ENCODE measurements at regions not wholly inside any gene's neighbourhood (a gene's known extent, or its start where the extent isn't known, plus 50 kb on each side); places are given as distances from the start of the nearest gene placed in this dataset.

GRCh38 chr3:106624154-106624553 is 753.1 kb upstream of the CCDC54 start:
- Histone ChIP-seq H3K27ac (no peak overlapping the region), H3K9me3 (ENCODE audit: severe bottlenecking) (no peaks in the 10 kb centered on the region), H3K36me3 (no peaks in the 10 kb centered on the region), H3K4me3 (ENCODE audit: low read depth, low read length) (no peak overlapping the region), H3K27me3 (ENCODE audit: insufficient read depth, low read depth, severe bottlenecking) (no peaks in the 10 kb centered on the region)
- TF ChIP-seq, protein P1, sequence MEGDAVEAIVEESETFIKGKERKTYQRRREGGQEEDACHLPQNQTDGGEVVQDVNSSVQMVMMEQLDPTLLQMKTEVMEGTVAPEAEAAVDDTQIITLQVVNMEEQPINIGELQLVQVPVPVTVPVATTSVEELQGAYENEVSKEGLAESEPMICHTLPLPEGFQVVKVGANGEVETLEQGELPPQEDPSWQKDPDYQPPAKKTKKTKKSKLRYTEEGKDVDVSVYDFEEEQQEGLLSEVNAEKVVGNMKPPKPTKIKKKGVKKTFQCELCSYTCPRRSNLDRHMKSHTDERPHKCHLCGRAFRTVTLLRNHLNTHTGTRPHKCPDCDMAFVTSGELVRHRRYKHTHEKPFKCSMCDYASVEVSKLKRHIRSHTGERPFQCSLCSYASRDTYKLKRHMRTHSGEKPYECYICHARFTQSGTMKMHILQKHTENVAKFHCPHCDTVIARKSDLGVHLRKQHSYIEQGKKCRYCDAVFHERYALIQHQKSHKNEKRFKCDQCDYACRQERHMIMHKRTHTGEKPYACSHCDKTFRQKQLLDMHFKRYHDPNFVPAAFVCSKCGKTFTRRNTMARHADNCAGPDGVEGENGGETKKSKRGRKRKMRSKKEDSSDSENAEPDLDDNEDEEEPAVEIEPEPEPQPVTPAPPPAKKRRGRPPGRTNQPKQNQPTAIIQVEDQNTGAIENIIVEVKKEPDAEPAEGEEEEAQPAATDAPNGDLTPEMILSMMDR (IDR thresholded peaks at IDR 0.05; ENCODE audit: low read depth, low read length): no peak
- DNase-seq: no peak

DNA sequence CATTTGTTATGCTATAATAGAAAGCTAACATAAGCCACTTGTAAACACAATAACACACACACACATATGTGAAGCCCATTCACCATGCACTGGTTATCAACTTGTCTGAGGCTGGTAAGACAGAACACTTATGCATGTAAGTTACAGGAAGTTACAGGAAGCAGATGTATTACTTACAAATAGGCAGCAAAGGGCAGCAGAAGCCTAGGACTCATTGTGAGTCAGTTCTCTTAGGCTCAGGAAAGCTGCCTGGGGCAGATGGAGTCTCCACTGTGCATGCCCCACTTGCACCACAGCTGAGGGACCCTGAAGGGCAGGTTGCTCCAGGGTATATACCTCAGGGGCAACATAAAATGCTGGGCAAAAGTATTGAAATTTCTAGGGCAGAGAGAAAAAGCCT is 748.8 kb upstream of the CCDC54 start:
- no peaks in the 10 kb centered on the region for H3K9me3 ChIP-seq (ENCODE audit: severe bottlenecking)
- no peak overlapping the region for H3K27ac ChIP-seq
- no peaks in the 10 kb centered on the region for H3K36me3 ChIP-seq
- no peak overlapping the region for H3K4me3 ChIP-seq (ENCODE audit: low read depth, low read length)
- no peaks in the 10 kb centered on the region for H3K27me3 ChIP-seq (ENCODE audit: insufficient read depth, low read depth, severe bottlenecking)
- TF ChIP-seq, protein P1 (IDR thresholded peaks at IDR 0.05; ENCODE audit: low read depth, low read length): no peak
- DNase-seq: no peak

DNA sequence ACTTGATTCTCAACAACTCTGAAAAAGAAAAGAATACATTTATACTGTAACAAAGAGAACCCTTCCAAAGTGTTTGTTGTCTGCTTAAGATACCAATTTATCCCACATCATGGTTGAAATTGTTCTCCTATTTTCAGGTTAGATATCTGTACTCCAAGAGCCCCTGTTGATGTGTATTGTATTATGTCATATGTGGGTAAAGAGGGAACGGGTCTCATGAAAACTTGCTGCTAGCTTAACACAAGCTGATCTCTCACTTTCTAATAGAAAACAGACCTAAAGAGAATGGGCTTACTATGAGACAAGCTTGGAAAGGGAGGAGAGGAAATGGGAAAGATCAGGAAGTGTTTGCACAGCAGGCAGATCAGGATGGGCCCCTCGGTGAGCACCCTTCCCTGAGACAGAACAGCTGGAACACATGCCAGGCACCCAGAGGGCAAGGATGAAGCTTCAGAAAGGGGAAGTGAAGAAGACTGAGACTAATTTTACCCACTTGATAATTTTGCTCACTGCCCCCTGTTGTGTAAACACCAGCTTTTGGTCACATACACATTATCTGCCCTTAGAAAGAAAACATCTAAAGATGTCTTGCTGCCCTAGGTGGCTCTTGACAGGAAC is 747.9 kb upstream of the CCDC54 start:
- TF ChIP-seq, protein P1 (IDR thresholded peaks at IDR 0.05; ENCODE audit: low read depth, low read length): no peak
- no peaks in the 10 kb centered on the region for H3K9me3 ChIP-seq (ENCODE audit: severe bottlenecking)
- no peaks in the 10 kb centered on the region for H3K27me3 ChIP-seq (ENCODE audit: insufficient read depth, low read depth, severe bottlenecking)
- H3K27ac ChIP-seq: no peak overlapping the region
- no peak overlapping the region for H3K4me3 ChIP-seq (ENCODE audit: low read depth, low read length)
- H3K36me3 ChIP-seq: no peaks in the 10 kb centered on the region
- DNase-seq: no peak

DNA sequence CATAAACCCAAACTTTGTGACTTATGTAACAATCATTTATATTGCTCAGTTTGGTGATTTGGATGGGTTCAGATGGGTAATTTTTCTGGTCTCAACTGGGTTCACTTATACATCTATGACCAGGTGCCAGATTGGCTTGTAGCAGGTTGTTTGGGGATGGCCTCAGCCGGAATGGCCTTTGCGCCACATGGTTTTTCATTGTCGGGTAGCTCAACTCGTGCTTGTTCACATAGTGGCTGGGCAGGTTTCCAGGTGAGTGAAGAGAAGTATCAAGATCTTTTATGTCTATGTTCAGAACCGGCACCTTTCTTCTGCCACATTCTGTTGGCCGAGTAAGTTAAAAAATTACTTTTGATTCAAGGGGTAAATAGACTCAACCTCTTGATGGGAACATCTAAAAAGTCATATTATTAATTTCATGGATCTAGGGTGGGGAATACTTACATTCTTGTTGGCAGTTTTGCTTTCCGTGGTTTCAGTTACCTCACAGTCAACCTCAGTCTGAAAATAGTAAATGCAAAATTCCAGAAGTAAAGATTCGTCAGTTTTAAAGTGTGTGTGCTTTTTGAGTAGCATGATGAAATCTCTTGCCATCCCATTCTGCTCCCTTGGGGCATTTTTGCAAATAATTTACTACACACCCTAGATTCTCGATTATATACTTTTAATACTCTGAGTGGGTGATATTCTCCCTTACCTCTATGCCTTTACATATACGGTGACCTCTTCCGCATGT is 745.7 kb upstream of the CCDC54 start:
- Histone ChIP-seq H3K4me3 (ENCODE audit: low read depth, low read length) (no peak overlapping the region), H3K36me3 (no peaks in the 10 kb centered on the region), H3K27ac (no peak overlapping the region), H3K27me3 (ENCODE audit: insufficient read depth, low read depth, severe bottlenecking) (no peaks in the 10 kb centered on the region), H3K9me3 (ENCODE audit: severe bottlenecking) (no peaks in the 10 kb centered on the region)
- DNase-seq: no peak
- TF ChIP-seq, protein P1 (IDR thresholded peaks at IDR 0.05; ENCODE audit: low read depth, low read length): no peak

GRCh38 chr3:106635271-106635670 is 742.0 kb upstream of the CCDC54 start:
- Histone ChIP-seq H3K27ac (no peak overlapping the region), H3K9me3 (ENCODE audit: severe bottlenecking) (no peaks in the 10 kb centered on the region), H3K36me3 (no peaks in the 10 kb centered on the region), H3K27me3 (ENCODE audit: insufficient read depth, low read depth, severe bottlenecking) (no peaks in the 10 kb centered on the region), H3K4me3 (ENCODE audit: low read depth, low read length) (no peak overlapping the region)
- DNase-seq: no peak
- TF ChIP-seq, protein P1 (IDR thresholded peaks at IDR 0.05; ENCODE audit: low read depth, low read length): no peak
